IPS-15b (cell line): ENCODE measurements at regions not wholly inside any gene's neighbourhood (a gene's known extent, or its start where the extent isn't known, plus 50 kb on each side); places are given as distances from the start of the nearest gene placed in this dataset.

Experiments used
- H3K27me3 ChIP-seq: one replicate; pipeline ENCODE4 v1.6.1; 2013; ENCODE audit warnings: low read length; ENCODE audit not compliant: control insufficient read depth, insufficient read depth
- H3K36me3 ChIP-seq: one replicate; pipeline ENCODE4 v1.6.1; 2013; ENCODE audit warnings: low read length; ENCODE audit not compliant: control insufficient read depth, insufficient read depth
- H3K4me1 ChIP-seq: one replicate; pipeline ENCODE4 v1.6.1; 2013; ENCODE audit warnings: mild to moderate bottlenecking, low read length; ENCODE audit not compliant: control insufficient read depth, insufficient read depth
- H3K4me3 ChIP-seq: one replicate; pipeline ENCODE4 v1.5.1; 2013; ENCODE audit warnings: low read depth, low read length
- H3K9ac ChIP-seq: one replicate; pipeline ENCODE4 v1.6.1; 2013; ENCODE audit warnings: low read depth, mild to moderate bottlenecking, low read length
- H3K9me3 ChIP-seq: one replicate; pipeline ENCODE4 v1.6.1; 2013; ENCODE audit warnings: mild to moderate bottlenecking, low read length; ENCODE audit not compliant: control insufficient read depth, insufficient read depth

- no peaks in the 10 kb centered on the region for H3K9me3 ChIP-seq
- no peaks in the 10 kb centered on the region for H3K4me1 ChIP-seq
- H3K36me3 ChIP-seq, result no peaks in the 10 kb centered on the region
- no peak overlapping the region for H3K4me3 ChIP-seq
- H3K27me3 ChIP-seq, result no peaks in the 10 kb centered on the region
- H3K9ac ChIP-seq, result no peak overlapping the region
Measured at GRCh38 chr6:81820422-81820821, 67.9 kb upstream of the TENT5A start.

- H3K9me3 ChIP-seq, result no peaks in the 10 kb centered on the region
- H3K9ac ChIP-seq, result no peak overlapping the region
- no peaks in the 10 kb centered on the region for H3K4me1 ChIP-seq
- H3K4me3 ChIP-seq, result no peak overlapping the region
- H3K36me3 ChIP-seq, result no peaks in the 10 kb centered on the region
- no peaks in the 10 kb centered on the region for H3K27me3 ChIP-seq
Measured at GRCh38 chr6:81819767-81820166, 67.3 kb upstream of the TENT5A start.

DNA sequence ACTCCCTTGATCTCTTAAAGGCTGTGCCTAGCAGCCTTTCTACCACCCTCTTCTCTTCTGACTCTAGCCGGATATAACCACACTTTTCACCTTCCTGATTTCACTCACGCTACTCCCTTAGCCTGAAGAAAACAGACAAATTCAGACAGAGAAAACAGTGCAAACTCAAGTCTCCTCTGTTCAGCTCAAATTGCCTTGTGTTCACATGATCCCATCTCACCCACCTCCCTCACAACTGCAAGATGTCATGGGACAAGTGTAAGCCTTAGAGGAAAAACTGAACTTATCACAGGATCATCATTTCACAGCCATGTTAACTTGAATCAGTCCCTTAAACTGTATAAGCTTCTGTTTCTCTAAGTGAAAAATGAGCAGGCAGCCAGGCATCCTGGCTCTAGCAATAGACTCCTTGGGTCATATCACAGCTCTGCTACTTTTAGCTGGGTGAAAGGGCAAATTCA is 66.5 kb upstream of the TENT5A start:
- Histone ChIP-seq H3K36me3 (no peaks in the 10 kb centered on the region), H3K9me3 (no peaks in the 10 kb centered on the region), H3K4me1 (no peaks in the 10 kb centered on the region), H3K9ac (no peak overlapping the region), H3K27me3 (no peaks in the 10 kb centered on the region), H3K4me3 (no peak overlapping the region)

DNA sequence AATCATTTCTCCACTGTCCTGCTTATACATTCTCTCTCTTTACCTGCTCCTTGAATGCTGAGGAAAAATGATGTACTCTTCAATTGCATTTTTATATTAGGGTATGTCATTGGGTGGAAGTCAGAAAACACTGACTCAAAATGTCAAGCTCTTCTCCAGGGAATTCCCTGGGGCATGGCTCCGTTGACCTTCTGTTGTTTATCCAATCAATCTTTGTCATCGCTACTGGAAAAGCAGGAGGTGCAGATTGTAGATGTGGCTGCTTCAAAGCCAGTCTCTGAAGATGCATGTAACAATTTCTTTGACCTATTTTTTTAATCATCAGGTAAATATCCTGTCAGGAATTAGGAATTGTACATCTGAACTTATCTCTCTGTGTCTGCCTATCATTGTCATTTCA is 63.9 kb upstream of the TENT5A start:
- Histone ChIP-seq H3K4me3 (no peak overlapping the region), H3K9ac (no peak overlapping the region), H3K27me3 (no peaks in the 10 kb centered on the region), H3K36me3 (no peaks in the 10 kb centered on the region), H3K4me1 (no peaks in the 10 kb centered on the region), H3K9me3 (no peaks in the 10 kb centered on the region)

GRCh38 chr6:81814370-81815076 is 62.0 kb upstream of the TENT5A start:
- H3K9ac ChIP-seq, result no peak overlapping the region
- no peak overlapping the region for H3K4me3 ChIP-seq
- no peaks in the 10 kb centered on the region for H3K36me3 ChIP-seq
- H3K9me3 ChIP-seq, result no peaks in the 10 kb centered on the region
- H3K27me3 ChIP-seq, result no peaks in the 10 kb centered on the region
- H3K4me1 ChIP-seq, result no peaks in the 10 kb centered on the region

DNA sequence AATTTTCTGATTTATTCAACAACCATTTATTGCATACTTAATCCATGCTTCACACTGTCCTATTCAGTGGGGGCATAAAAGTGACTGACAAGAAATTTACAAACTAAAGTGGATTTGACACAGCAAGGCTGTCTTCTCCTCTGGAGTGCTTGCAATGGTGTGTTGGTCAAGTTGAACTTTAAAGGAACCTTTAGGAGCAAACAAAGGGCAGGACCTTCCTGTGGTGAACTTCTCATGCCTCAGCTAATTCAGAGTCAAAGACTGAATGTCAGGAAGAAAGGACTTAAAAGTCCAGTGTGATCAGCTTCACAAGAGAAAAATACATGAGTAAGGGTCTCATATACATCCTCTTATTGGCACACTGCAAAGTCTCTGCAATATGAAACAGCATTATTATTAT is 60.8 kb upstream of the TENT5A start:
- H3K4me3 ChIP-seq, result no peak overlapping the region
- no peaks in the 10 kb centered on the region for H3K4me1 ChIP-seq
- H3K36me3 ChIP-seq, result no peaks in the 10 kb centered on the region
- H3K9ac ChIP-seq, result no peak overlapping the region
- no peaks in the 10 kb centered on the region for H3K9me3 ChIP-seq
- no peaks in the 10 kb centered on the region for H3K27me3 ChIP-seq

DNA sequence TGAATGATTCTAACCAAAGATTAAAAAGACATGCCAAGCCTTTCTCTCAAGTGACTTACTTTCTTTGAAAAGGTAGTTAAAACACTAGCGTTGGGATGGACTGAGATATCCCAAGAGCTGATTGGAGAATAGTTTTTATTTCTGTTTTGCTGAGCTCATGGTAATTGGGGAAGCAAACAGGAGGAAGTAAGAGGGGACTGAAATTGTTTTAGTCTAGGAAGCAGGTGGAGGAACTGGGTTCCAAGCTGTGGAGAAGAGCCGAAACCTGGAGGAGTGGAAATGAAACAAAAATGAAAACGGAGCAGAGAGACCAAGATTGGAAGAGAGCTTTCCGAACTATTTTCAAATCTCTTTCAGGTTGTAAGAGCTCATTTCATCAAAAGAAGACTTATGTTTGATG is 59.9 kb upstream of the TENT5A start:
- H3K27me3 ChIP-seq, result no peaks in the 10 kb centered on the region

GRCh38 chr6:81808851-81809570 is 56.5 kb upstream of the TENT5A start:
- Histone ChIP-seq H3K36me3 (no peaks in the 10 kb centered on the region), H3K4me3 (no peak overlapping the region), H3K9me3 (no peaks in the 10 kb centered on the region), H3K27me3 (no peaks in the 10 kb centered on the region), H3K4me1 (no peaks in the 10 kb centered on the region), H3K9ac (no peak overlapping the region)

More for the DNA sequence above, 59.9 kb upstream of the TENT5A start:
- Histone ChIP-seq H3K36me3 (no peaks in the 10 kb centered on the region), H3K9ac (no peak overlapping the region), H3K4me3 (no peak overlapping the region), H3K9me3 (no peaks in the 10 kb centered on the region), H3K4me1 (no peaks in the 10 kb centered on the region)

DNA sequence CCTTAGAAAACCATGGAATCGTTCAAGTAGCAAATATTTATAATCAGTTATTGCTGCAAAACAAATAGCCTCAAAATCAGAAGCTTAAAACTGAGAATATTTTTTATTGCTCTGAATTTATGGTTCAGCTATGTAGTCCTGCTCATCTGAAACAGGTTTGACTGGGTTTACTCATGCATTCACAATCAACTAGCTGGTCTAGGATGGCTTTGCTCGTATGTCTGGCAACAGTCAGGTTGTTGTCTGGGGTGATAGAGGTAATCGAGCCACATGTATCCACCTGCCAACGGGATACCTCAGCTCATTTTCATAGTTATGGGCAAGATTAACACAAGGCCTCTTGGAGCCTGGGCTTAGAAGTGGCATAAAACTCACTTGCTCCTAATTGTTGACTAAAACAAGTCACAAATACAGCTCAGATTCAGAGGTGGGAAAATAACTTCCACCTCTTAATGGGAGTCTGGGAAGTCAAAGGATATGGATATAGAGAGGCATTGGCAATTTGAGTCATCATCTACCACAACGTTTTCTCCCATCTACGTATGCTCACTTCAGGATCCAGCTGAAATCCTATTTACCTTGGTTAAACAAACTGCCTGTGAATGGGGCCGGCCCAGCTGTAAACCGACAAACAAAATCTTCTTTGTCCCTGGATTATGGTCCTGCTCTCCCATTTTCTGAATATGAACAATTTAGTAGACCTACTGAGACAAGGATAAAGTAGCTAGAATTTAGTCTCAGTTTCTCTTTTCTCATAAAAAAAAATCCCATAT is 54.5 kb upstream of the TENT5A start:
- no peaks in the 10 kb centered on the region for H3K9me3 ChIP-seq
- H3K4me1 ChIP-seq, result no peaks in the 10 kb centered on the region
- H3K27me3 ChIP-seq, result no peaks in the 10 kb centered on the region
- H3K36me3 ChIP-seq, result no peaks in the 10 kb centered on the region
- H3K4me3 ChIP-seq, result no peak overlapping the region
- no peak overlapping the region for H3K9ac ChIP-seq

DNA sequence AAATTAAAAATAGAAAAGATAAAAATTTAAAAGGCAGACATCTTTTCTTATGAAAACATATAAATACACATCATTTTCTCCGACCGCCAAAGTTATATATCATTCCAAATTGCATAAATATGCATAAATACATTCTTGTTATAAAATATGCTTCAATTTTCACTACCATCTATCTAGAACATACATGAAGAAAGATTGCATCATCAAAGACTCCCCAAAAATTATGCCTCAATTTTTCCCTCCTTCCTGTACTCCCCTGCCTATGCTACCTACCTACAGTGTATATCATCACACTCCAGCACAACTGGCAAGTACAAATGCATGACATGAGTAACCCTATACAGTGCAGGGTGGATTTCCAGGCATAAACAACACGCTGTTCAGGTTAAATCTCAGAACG is 49.9 kb upstream of the TENT5A start:
- Histone ChIP-seq H3K4me3 (no peak overlapping the region), H3K9ac (no peak overlapping the region), H3K36me3 (no peaks in the 10 kb centered on the region), H3K9me3 (no peaks in the 10 kb centered on the region), H3K27me3 (no peaks in the 10 kb centered on the region), H3K4me1 (no peaks in the 10 kb centered on the region)
